Esophagus squamous epithelium (tissue), 5 donors: ENCODE measurements at regions not wholly inside any gene's neighbourhood (a gene's known extent, or its start where the extent isn't known, plus 50 kb on each side); places are given as distances from the start of the nearest gene placed in this dataset.

Experiments used
- DNase-seq: peaks from one replicate; lab custom pipeline; 2025; lab: John Stamatoyannopoulos, UW
- H3K27ac ChIP-seq, 4 donors: fragments of 200-600 bp; sonication (generic); one replicate each; pipeline ENCODE4 v1.5.1; 2016 to 2019; ENCODE audit warnings: mild to moderate bottlenecking in 1 of 4
- H3K27me3 ChIP-seq, 4 donors: fragments of 200-600 bp; sonication (generic); 1 replicate in 3 of 4; 2 replicates in 1 of 4; pipeline versions ENCODE4 v1.5.1 to v1.6.0; 2017 to 2021; ENCODE audit warnings: antibody characterized with exemption in 1 of 4
- H3K36me3 ChIP-seq, 3 donors: fragments of 200-600 bp; sonication (generic); one replicate each; pipeline ENCODE4 v1.5.1; 2016 to 2019
- H3K4me1 ChIP-seq, 3 donors: fragments of 200-600 bp; sonication (generic); one replicate each; pipeline ENCODE4 v1.5.1; 2017 to 2019
- H3K4me3 ChIP-seq, 4 donors: fragments of 200-600 bp; sonication (generic); 1 replicate in 3 of 4; 2 replicates in 1 of 4; pipeline ENCODE4 v1.5.1; 2016 to 2019; ENCODE audit warnings: mild to moderate bottlenecking in 2 of 4, moderate library complexity in 1 of 4
- H3K9me3 ChIP-seq, 3 donors: fragments of 200-600 bp; sonication (generic); one replicate each; pipeline ENCODE4 v1.5.1; 2016 to 2019
- POLR2A ChIP-seq, 4 donors: fragments of 450-650 bp; IDR thresholded peaks; one replicate each; pipeline ENCODE4 v1.6.1; 2017; ENCODE audit warnings: antibody characterized with exemption in 4 of 4, mild to moderate bottlenecking in 4 of 4, moderate library complexity in 3 of 4
- WGBS, 2 donors: methylation state at CpG; one replicate each; pipeline ENCODE4 v1.1.5; 2018; 5-methylcytosine and 5-hydroxymethylcytosine counted together
- intact Hi-C: fragments of 100-400 bp; cut with DNase I; formaldehyde crosslinking; loops from one replicate; pipeline ENCODE4 v1.15.0; 2022
- TF ChIP-seq, protein P1 (sequence below), 6 experiments: fragments of 450-650 bp in 4 of 6; fragments of 200-600 bp in 2 of 6; sonication (generic) in 2 of 6; IDR thresholded peaks; one replicate each; pipeline ENCODE4 v1.5.1; 2016 to 2019; ENCODE audit warnings: antibody characterized with exemption in 6 of 6, mild to moderate bottlenecking in 4 of 6, moderate library complexity in 4 of 6
- donor health status: DM: yes; HTN: yes; CAD: no.

DNA sequence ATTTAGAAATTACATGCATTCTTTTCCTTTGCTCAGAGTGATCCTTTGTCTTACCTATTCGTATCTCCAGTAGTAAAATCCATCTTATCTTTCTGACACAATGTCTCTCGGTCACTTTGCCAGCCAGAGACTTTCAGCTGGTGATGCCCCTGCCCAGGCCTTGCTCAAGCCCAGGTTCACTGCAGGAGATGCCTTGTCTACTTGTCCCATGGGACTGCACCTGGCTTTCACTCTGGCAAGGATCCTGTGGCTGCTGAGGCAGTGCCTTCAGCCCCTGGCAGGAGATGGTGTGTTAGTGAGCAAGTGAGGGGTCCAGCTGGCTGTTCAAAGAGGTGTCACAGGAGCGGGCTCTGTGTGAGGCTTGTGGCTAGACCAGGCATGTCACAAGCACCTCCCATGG is 1268.9 kb downstream of the OTOL1 start:
- no peak for TF ChIP-seq POLR2A (IDR thresholded peaks at IDR 0.05)
- TF ChIP-seq, protein P1, sequence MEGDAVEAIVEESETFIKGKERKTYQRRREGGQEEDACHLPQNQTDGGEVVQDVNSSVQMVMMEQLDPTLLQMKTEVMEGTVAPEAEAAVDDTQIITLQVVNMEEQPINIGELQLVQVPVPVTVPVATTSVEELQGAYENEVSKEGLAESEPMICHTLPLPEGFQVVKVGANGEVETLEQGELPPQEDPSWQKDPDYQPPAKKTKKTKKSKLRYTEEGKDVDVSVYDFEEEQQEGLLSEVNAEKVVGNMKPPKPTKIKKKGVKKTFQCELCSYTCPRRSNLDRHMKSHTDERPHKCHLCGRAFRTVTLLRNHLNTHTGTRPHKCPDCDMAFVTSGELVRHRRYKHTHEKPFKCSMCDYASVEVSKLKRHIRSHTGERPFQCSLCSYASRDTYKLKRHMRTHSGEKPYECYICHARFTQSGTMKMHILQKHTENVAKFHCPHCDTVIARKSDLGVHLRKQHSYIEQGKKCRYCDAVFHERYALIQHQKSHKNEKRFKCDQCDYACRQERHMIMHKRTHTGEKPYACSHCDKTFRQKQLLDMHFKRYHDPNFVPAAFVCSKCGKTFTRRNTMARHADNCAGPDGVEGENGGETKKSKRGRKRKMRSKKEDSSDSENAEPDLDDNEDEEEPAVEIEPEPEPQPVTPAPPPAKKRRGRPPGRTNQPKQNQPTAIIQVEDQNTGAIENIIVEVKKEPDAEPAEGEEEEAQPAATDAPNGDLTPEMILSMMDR (IDR thresholded peaks at IDR 0.05): no peak
- no peak for DNase-seq
- Histone ChIP-seq H3K9me3 (peaks cover 0 to 10% (median 0%) of the 10 kb centered on the region in 3 donors), H3K4me3 (no peak overlapping the region), H3K4me1 (no peaks in the 10 kb centered on the region), H3K27ac (no peak overlapping the region), H3K27me3 (no peaks in the 10 kb centered on the region), H3K36me3 (no peaks in the 10 kb centered on the region)
- 49 to 55% methylated on average over 2 to 3 of the region's 3 CpGs for WGBS, 2 donors
- intact Hi-C loops: no loop called here

DNA sequence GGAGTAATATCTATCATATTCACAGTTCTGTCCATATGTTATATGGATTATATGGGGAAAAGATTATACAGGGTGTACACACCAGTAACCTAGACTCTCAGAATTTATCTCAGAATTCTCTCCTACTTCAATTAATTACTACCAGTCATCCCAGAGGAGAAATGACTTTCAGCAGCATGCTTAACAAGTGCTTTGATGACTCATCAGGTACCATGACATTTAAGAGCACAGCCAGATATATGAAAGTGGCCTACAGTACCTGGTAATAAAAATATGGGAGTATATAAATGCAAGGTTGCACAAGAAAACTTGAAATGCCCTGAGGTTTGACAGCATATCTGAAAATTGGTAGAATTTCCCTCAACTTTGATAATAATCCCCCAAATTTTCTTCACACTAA is 1273.0 kb downstream of the OTOL1 start:
- Histone ChIP-seq H3K4me1 (no peaks in the 10 kb centered on the region), H3K27ac (no peak overlapping the region), H3K4me3 (no peak overlapping the region), H3K36me3 (no peaks in the 10 kb centered on the region), H3K27me3 (no peaks in the 10 kb centered on the region), H3K9me3 (peaks cover 0 to 10% (median 0%) of the 10 kb centered on the region in 3 donors)
- DNase-seq: no peak
- intact Hi-C loops: no loop called here
- TF ChIP-seq, protein P1 (IDR thresholded peaks at IDR 0.05): no peak
- no peak for TF ChIP-seq POLR2A (IDR thresholded peaks at IDR 0.05)

DNA sequence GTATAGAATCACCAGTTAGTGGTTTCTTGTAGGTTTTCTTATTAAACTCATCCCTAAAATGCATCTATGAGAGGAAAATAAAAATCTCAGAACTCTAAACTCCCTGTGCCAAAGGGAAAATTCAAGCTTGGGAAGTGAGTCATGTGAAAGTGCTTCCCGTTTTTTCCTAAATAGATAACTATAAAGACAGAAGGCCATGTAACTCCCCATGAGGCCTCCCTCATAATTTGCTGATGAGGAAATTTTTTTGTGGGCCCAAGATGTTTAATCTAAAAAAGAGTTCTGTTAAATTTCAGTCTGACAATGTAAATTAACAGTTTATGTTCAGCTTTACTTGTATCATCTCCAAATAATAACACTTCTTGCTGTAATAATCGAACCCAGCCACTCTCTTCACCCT is 1273.9 kb downstream of the OTOL1 start:
- no peaks in the 10 kb centered on the region for H3K4me1 ChIP-seq
- intact Hi-C loops: no loop called here
- 40 to 42% methylated on average over 2 of the region's 2 CpGs for WGBS, 2 donors
- H3K27ac ChIP-seq: no peak overlapping the region
- peaks cover 0 to 7% (median 0%) of the 10 kb centered on the region in 3 donors for H3K9me3 ChIP-seq
- no peak for TF ChIP-seq POLR2A (IDR thresholded peaks at IDR 0.05)
- TF ChIP-seq, protein P1 (IDR thresholded peaks at IDR 0.05): no peak
- no peaks in the 10 kb centered on the region for H3K27me3 ChIP-seq
- no peak overlapping the region for H3K4me3 ChIP-seq
- no peak for DNase-seq
- H3K36me3 ChIP-seq: no peaks in the 10 kb centered on the region

DNA sequence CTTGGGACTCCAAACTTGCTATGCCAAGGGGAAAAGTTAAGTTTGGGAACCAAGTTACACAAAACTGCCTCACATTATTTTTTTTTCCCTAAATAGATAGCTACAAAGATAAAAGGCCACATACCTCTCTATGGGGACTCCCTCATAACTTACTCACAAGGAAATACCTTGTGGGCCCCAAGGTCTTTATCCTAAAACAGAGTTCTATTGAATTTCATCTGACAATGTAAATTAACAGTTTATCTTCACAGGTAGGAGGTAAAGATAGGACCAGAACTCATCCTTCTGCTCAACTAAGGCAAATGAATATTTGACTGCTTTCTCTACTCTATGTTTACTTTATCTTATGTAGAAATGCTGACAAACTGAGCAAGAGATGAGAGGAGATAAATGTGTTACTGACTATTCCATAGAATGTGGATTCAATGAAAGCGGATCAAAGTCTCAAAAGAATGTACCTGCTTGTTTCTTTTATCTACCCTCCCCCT is 1278.0 kb downstream of the OTOL1 start:
- Histone ChIP-seq H3K36me3 (no peaks in the 10 kb centered on the region), H3K27ac (no peak overlapping the region), H3K4me3 (no peak overlapping the region), H3K27me3 (no peaks in the 10 kb centered on the region), H3K9me3 (no peaks in the 10 kb centered on the region), H3K4me1 (no peaks in the 10 kb centered on the region)
- TF ChIP-seq POLR2A (IDR thresholded peaks at IDR 0.05): no peak
- TF ChIP-seq, protein P1 (IDR thresholded peaks at IDR 0.05): no peak
- 75 to 88% methylated on average over 1 of the region's 1 CpG for WGBS, 2 donors
- intact Hi-C loops: no loop called here
- DNase-seq: no peak

DNA sequence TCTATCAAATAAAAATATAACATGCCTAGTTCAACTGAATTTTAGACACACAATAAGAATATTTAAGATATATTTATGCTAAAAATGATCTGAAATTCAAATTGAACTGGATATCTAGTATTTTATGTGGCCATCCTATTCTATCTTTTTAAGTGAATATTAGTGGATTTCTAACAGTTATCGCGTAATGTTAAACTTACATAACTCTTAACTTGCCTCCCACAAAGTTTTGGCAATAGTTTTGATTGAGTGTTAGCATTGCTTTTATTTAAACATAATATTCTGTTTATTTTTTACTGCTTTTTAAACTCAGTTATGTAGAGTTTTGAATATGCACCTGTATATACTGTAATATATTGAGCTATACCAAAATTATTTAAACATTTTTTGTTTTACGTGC is 1279.5 kb downstream of the OTOL1 start:
- intact Hi-C loops: no loop called here
- Histone ChIP-seq H3K9me3 (no peaks in the 10 kb centered on the region), H3K36me3 (no peaks in the 10 kb centered on the region), H3K4me1 (no peaks in the 10 kb centered on the region), H3K27ac (no peak overlapping the region), H3K4me3 (no peak overlapping the region), H3K27me3 (no peaks in the 10 kb centered on the region)
- 32 to 97% methylated on average over 3 of the region's 3 CpGs for WGBS, 2 donors
- TF ChIP-seq, protein P1 (IDR thresholded peaks at IDR 0.05): no peak
- no peak for TF ChIP-seq POLR2A (IDR thresholded peaks at IDR 0.05)
- no peak for DNase-seq
